ENCODE measurements at regions not wholly inside any gene's neighbourhood (a gene's known extent, or its start where the extent isn't known, plus 50 kb on each side); places are given as distances from the start of the nearest gene placed in this dataset.
"Not testable (repeated sequence)": the region's sequence is repeated elsewhere in the genome, so short reads cannot be mapped to it uniquely, and the experiment has no call there.

DNA sequence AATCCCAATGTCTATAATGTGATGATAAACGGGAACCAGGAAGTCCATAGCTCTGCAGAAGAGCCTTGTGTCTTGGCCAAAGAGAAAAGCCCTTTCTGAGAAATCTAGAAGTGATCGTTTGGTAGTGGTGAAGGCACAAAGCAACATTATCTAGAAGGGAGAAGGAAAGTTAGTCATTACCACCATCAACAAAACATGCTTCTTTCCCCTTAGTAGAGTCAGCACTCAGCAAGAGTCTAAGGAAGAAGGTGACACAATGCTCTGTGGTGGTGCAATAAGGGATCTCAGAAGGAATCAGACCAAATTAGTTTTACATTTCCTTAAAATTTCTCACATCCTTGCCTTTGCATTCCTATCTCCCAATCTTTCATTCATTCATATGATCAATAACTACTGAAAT lies 134.4 kb upstream of the PRDX6 start:
- no peak for DNase-seq (ENCODE audit: low spot score)

DNA sequence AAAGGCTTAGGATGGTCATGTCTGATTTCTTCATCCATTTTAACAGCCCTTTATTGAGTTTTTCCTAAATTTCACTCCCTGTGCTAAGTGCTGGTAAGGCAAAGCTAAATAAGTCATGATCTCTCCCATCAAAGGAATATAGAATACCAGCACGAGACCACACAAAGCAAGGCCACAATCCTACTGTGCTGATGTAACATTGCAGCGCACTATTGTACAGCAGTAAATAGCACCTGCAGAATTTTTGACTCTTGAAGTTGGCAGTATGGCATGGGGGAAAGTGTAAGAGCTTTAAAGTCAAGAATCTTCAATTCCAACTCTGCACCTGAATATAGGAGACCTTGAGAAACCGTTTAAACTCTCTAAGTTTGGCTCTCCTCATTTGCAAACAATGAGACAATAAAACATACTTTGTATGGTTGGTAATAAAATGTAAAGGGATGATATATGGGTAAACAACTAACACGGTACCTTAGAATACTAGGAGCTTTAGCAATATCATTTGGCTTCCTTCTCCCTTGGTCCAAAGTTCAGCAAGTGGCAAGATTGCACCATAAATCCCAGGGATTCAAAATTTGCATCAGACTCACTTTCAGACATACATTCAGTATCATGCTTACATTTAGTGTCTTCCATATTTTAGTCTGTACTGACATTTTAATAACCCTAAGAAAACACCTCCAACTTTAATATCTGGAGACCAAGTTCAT lies 132.9 kb upstream of the PRDX6 start:
- no peak for DNase-seq (ENCODE audit: low spot score)

DNA sequence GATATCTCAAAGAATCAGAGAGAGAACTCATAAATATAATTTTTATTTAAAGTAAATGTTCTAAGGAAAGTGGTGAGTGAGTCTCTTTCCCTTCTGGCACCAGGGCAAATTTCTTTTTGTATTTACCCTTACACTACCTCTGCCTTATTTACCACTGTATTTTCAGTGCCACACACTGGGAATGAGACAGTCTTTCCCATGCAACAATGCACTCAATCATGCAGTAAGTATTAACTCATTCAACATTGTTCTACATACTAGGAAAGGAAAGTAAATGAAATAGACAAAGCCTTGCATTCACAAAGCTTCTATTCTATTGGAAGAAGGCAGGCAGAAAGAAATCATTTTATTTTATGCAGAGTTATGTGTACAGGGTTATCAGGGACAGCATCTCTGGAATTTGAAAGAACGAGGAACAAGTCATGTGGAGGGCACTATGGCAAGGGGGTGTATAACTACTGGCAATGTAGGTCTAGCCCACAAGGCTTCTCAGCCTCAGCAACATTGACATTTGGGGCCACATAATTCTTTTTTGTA lies 129.8 kb upstream of the PRDX6 start:
- DNase-seq (ENCODE audit: low spot score), result no peak

DNA sequence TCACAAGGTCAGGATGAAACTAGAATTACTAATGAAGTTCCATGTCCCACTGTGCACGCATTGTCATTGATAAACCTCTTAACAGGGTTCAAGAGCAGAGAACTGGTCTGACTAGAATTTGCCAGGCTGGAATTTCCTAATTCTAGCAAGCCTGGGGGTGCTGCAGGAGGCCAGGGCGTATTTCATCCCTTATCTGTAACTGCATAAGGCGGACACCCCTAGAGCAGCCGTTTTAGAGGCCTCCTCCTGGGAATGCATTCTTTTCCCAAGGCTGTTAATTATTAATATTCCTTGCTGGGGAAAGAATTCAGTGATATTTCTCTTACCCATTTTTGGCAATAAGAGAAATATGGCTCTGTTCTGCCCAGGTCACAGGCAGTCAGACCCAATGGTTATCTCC lies 124.5 kb upstream of the PRDX6 start:
- not testable (repeated sequence) for DNase-seq (ENCODE audit: low spot score)

DNA sequence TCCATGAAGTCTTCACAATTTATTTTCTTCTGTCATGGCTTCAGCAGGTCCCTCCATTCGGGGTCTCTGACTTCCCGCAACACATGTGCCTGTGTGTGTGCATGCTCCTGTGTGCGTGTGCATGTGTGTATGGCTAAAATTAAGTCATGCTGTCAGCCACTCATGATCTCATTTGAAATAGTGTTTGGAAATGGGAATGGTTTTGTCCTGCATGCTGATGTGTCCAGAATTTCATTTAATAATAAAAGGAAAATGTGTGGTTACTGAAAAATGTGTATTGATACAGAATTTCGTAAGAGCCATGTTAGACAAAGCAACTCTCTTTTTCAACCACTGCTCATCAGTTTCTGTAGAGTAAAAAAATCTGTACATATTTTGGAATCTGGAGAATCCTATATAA lies 123.8 kb upstream of the PRDX6 start:
- DNase-seq (ENCODE audit: low spot score), result no peak

DNA sequence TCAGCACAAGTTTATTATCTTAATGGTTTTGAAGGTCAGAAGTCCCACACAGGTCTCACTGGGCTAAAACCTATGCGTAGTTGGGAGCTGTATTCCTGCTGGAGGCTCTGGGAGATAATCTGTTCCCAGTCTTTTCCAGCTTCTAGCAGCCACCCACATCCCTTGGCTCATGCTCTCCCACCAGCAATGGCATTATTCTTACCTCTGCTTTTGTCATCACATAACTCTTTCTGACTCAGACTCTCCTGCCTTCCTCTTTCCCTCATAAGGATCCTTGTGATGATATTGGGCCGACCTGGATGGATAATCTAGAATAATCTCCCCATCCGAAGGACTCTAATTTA lies 122.2 kb upstream of the PRDX6 start:
- no peak for DNase-seq (ENCODE audit: low spot score)

DNA sequence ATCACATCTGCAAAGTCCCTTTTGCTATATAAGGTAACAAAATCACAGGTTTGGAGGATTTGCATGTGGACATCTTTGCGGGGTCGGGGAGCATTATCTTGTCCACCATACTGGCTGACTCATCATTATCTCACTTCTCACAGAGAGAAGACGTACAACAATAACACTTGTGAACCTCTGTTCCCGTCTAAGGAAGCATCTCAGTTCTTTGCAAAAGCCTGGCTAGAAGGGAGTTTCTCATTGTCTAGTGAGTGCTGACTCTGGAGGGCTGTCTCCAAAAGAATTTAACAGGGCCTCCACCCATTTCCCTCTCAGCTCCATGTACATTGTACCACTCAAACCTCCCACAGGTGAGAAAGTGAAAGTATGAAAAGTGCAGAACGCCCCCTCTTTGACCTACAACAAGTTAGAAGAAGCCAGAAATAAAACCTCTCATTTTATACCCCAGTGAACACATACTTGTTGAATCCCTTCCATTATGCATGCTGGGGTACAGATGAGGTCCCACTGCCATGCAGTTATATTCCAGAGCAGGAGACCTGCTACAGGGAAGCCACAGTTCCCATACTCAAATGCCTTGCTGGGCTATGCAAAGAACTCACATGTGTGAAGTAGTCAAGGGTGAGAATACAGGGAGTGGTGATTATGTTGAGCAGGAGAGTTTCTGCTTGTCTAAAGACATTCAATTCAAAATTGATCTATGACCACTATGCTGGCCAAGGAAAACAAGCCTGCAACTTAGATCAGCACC lies 121.7 kb upstream of the PRDX6 start:
- no peak for DNase-seq (ENCODE audit: low spot score)

DNA sequence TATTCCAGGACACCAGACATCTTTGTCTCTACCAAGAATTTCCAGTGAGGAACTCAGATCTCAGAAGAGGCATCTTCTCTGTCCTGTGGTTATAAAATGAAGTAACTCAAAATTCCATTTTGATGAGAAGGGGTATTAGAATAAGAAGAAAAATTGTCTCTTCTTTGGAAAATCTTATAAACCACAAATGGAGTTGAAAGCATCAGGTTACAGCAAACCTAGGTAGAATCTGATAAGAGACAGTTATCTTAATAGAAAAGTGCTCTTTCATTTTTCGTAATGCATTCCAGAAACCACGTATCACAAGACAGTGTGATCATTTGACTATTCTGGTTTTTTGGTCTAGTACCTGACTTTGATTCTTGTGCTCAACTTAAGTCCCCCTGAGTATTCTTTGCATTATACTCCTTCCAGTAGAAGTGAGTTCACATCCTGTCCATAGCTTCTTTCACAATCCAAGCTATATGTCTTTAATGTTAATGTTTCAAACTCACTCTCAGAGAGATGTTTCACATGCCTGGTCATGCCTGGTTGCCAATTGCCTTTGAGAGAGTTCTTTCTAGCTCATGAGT lies 120.9 kb upstream of the PRDX6 start:
- DNase-seq (ENCODE audit: low spot score), result no peak

DNA sequence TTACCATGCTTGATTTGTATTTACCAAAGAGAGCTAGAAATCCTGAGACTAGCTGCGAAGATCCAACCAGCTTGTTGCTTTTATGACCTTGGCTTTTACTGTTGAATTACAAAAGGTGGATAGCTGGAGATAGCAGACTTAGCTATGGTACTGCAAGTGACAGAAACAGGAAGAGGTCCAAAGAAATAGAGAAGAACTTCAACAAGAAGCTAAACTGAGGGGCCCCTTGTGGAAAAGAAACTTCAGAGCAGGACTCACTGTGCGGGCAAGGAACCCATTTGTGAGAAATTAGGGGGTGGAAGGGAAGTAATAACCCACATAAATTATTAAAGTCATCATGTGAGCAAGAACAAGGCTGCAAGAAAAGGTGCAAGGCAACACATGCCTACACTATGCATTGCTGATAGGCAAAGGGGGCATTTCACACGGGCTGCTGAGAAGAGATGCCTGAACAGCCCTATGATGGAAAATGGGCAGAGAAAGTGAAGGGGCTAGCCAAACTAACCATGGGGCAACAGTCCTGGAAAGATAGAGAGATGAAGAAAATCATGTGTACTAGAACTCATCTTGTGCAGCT lies 116.6 kb upstream of the PRDX6 start:
- DNase-seq (ENCODE audit: low spot score), result no peak

DNA sequence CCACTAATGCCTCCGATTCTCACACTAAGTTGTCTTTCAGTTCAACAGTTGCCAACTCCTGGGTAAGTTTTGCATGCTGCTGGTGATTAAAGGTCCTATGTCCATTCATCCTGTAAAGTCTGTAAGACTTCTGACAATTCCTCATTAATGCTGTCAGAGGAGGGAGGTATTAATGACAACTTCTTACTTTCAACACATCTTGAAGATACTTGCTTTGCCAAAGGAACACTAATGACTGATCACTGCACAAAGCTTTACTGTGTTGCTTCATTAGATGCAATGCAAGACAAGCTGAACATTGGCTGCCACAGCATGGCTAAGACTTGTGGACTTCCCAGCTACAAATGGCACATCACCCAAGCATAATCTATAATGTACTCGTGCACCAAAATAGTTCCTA lies 114.6 kb upstream of the PRDX6 start:
- DNase-seq (ENCODE audit: low spot score), result no peak

DNA sequence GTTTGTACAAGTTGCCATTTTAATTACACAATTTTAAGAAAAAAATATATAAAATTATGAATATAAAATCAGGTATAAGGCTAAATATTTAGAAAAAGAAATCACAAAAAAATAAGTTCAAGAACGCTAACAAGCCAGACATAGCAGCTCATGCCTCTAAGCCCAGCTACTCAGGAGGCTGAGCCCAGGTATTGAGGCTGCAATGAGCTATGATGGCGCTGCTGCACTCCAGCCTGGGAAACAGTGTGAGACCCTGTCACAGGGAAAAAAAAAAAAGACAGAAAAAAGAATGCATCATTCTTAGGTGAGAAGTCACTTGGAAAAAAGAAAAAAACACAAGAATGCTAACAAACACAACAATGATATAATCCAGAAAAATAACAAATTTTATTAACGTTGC lies 112.3 kb upstream of the PRDX6 start:
- no peak for DNase-seq (ENCODE audit: low spot score)

DNA sequence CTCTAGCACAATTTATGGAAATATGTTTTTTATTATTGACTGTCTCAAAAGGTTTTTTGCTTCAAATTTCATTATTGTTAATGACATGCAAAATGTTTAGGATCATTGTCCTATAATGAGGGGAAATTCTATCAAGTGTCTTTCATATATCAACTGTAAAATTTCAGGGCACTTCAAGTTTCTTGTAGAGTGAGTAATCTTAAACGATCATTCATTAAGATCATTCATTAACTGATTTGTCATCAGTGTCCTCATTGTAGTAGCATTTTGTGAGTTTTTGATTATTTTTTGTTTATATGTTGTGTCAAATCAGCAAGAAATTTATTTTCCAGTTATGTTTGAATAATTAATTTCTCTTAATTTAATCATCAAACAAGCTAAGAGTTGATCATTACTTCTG lies 111.8 kb upstream of the PRDX6 start:
- DNase-seq (ENCODE audit: low spot score), result no peak

DNA sequence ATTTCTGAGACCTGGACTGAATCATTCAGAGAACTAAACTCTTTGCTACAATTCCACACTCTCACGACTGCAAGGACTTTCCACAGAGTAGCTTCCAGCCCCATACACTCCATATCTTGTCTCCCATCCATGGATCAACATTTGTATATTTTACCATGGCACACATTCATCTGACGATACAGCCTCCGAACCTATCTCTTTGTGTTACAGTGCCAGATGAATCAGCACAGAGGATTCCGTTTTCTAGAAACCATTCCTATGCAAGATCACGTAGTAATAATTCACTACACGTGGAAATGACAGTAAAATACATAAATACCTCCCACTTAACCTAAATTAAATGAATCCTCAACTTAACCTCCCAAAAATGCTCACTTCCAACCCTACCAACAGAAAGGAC lies 110.0 kb upstream of the PRDX6 start:
- DNase-seq (ENCODE audit: low spot score), result no peak

DNA sequence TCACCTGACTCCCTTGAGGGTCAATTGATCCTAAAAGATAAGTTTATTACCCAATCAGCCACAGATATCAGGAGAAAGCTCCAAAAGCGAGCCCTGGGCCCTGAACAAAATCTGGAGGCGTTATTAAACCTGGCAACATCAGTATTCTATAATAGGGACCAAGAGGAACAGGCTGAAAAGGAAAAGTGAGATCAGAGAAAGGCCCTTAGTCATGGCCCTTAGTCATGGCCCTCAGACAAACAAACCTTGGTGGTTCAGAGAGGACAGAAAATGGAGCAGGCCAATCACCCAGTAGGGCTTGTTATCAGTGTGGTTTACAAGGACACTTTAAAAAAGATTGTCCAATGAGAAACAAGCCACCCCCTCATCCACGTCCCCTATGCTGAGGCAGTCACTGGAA lies 106.5 kb upstream of the PRDX6 start:
- not testable (repeated sequence) for DNase-seq (ENCODE audit: low spot score)

DNA sequence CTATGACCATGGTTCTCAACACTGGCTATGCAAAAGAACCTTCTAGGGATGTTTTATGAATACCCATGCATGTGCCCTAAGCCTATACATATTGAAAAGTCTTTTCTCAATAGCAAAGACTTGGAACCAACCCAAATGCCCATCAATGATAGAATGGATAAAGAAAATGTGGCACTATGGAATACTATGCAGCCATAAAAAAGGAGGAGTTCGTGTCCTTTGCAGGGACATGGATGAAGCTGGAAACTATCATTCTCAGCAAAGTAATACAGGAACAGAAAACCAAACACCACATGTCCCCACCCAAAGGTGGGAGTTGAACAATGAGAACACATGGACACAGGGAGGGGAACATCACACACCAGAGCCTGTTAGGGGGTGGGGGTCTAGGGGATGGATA lies 101.1 kb upstream of the PRDX6 start:
- not testable (repeated sequence) for DNase-seq (ENCODE audit: low spot score)

DNA sequence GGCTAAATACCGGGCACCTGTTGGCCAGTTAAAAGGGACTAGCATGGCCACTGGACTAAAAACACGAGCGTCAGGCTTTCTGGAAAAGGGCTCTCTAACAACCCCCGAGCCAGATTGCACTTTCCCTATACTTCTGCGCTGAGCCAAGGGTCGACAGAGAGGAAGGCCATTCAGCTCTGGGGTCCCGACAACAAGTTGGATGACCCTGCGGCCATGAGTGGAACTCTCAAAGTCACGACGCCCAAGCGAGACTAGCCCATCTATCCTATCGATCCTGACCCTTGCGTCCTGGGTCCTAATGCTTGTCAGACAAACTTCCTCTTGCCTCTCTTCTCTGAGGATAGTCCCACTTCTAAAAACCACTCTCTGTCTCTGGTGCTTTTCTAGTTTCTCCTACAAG lies 99.9 kb upstream of the PRDX6 start:
- no peak for DNase-seq (ENCODE audit: low spot score)

DNA sequence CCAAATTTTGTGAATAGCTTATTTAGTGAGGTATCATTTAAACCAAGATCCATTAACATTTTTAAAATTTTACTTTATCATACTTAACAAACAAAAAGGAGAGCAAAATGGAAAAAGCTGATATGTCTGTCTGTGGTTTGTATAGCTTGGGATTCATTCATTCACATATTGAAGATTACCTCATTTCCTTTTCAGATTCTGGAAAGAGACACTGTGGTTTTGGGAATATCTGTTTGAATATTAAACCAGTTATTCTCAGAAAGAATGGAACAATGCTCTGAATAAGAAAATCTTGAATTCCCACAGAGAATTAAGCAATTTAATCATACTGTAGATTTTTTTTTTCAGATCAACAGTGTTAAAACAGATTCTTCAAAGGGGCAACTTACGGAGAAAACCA lies 93.8 kb upstream of the PRDX6 start:
- no peak for DNase-seq (ENCODE audit: low spot score)

DNA sequence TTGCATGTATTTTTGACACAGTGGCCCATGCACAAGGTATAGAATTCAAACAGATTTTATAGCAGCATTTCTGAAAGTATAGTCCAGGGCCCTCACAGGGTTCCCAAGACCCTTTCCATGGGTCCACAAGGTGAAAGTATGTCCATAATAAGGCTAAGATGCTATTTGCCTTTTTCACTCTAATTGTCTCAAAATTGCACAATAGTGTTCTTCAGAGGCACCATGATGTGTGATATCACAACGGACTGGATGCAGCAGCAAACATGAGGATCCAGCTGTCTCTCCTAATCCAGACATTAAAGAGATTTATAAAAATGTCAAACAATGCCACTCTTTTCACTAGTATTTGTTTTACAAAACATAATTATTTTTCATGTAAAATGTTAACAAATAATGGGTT lies 88.8 kb upstream of the PRDX6 start:
- DNase-seq (ENCODE audit: low spot score), result no peak

DNA sequence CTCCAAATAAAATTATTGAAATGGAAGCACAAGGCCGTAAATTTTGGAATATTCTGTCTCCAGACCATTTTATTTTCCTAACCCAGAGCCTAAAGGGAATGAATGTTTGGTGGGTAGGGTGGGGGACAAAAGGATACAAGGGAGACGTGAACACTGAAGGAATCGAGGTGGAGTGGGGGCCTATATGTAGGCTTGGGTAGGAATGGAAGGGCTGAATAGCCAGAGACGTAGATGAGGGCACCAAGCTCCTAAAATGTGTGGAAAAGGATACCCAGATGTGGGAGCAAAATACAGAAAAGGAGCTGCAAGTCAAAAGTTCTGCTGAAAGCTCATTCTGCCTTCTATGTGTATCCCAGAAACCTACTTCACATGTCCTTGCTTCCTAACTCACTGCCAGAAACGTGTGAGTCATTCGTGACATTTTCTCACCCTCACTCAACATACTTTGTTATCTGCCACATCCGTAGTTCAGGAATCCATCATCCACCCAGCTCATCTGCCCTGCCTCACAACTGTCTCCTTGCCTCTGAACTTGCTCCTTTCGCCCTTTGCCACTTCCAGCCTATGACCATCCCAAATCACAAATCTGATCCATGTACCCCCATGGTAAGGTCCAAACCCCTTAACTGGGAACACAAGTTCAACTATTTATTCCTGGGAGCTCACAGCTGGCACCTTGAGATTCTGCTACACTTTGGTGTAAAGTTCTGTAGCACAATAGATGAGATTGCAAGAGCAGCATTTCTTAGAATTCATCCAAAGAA lies 84.1 kb upstream of the PRDX6 start:
- DNase-seq (ENCODE audit: low spot score), result no peak

DNA sequence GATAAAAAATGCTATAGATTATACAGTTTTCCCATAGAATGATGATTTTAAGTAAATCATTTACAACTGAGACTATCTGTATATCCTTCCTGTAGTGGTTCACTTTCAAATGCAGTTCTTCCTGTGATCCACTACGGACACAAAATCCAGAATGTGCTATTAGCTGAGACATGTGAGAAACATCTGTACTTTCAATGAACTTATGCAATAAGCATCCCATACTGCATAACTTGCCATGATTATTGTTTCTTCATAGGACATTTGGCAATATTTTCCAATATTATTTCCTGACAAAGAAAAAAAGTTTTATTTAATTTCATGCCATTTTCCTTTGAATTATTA lies 83.5 kb upstream of the PRDX6 start:
- DNase-seq (ENCODE audit: low spot score), result no peak

DNA sequence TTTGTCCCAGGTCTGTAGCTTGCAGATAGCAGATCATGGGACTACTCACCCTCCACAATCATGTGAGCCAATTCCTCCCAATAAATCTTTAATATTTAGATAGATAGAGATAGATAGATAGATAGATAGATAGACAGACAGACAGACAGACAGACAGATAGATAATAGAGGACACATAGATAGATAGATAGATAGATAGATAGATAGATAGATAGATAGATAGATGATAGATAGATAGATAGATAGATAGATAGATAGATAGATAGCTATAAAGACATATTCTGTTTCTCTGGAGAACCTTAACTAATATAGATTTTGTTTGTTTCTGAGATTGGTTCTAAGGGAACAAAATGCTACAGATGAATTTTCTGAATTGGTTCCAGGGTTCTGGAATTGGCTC lies 82.3 kb upstream of the PRDX6 start:
- not testable (repeated sequence) for DNase-seq (ENCODE audit: low spot score)

DNA sequence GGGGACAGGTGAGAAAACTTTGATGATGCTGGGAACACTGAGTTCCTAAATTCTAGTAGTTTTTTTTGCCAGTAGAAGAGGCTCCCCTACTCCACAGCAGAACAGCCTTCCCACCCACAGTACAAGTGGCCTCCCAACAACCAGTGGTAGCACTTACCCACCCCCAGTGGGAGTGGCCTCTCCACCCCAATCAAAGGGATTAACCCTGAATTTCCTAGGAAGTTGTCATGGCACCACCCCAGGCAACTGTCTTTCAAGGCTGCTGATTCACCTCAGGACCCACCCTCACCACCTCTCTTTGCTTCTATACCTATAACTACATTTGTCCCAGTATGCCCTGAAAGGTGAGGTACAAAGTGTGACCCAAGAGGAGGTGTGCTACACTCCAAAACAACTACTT lies 81.4 kb upstream of the PRDX6 start:
- no peak for DNase-seq (ENCODE audit: low spot score)

All from germinal center (tissue), 1 donor.